ENCODE measurements at regions not wholly inside any gene's neighbourhood (a gene's known extent, or its start where the extent isn't known, plus 50 kb on each side); places are given as distances from the start of the nearest gene placed in this dataset.

GRCh38 chr10:80861882-80862281, 324.2 kb downstream of the SH2D4B start:
- H3K27me3 ChIP-seq (ENCODE audit: low read depth, low read length), result no peaks in the 10 kb centered on the region
- H3K27ac ChIP-seq (ENCODE audit: low read length), result no peak overlapping the region
- H3K4me1 ChIP-seq (ENCODE audit: control insufficient read depth in 1 of 2, insufficient read depth in 2 of 2, low read length in 2 of 2), result no peaks in the 10 kb centered on the region
- no peak overlapping the region for H3K4me3 ChIP-seq (ENCODE audit: low read depth in 1 of 2, low read length in 2 of 2)
- H3K9me3 ChIP-seq (ENCODE audit: control insufficient read depth in 1 of 2, low read length in 2 of 2), result no peaks in the 10 kb centered on the region
- H3K36me3 ChIP-seq (ENCODE audit: control insufficient read depth in 1 of 2, insufficient read depth in 2 of 2, low read length in 2 of 2), result no peaks in the 10 kb centered on the region

- Histone ChIP-seq H3K27me3 (ENCODE audit: low read depth, low read length) (no peaks in the 10 kb centered on the region), H3K27ac (ENCODE audit: low read length) (no peak overlapping the region), H3K36me3 (ENCODE audit: control insufficient read depth in 1 of 2, insufficient read depth in 2 of 2, low read length in 2 of 2) (no peaks in the 10 kb centered on the region), H3K9me3 (ENCODE audit: control insufficient read depth in 1 of 2, low read length in 2 of 2) (peaks cover 0 to 6% of the 10 kb centered on the region in 2 donors), H3K4me1 (ENCODE audit: control insufficient read depth in 1 of 2, insufficient read depth in 2 of 2, low read length in 2 of 2) (no peaks in the 10 kb centered on the region), H3K4me3 (ENCODE audit: low read depth in 1 of 2, low read length in 2 of 2) (no peak overlapping the region)
Observed at GRCh38 chr10:80870282-80870681, 332.6 kb downstream of the SH2D4B start.

GRCh38 chr10:80871083-80871482, 333.4 kb downstream of the SH2D4B start:
- H3K4me3 ChIP-seq (ENCODE audit: low read depth in 1 of 2, low read length in 2 of 2), result no peak overlapping the region
- no peaks in the 10 kb centered on the region for H3K4me1 ChIP-seq (ENCODE audit: control insufficient read depth in 1 of 2, insufficient read depth in 2 of 2, low read length in 2 of 2)
- H3K27ac ChIP-seq (ENCODE audit: low read length), result no peak overlapping the region
- H3K9me3 ChIP-seq (ENCODE audit: control insufficient read depth in 1 of 2, low read length in 2 of 2), result peaks cover 0 to 6% of the 10 kb centered on the region in 2 donors
- H3K36me3 ChIP-seq (ENCODE audit: control insufficient read depth in 1 of 2, insufficient read depth in 2 of 2, low read length in 2 of 2), result no peaks in the 10 kb centered on the region
- H3K27me3 ChIP-seq (ENCODE audit: low read depth, low read length), result no peaks in the 10 kb centered on the region

DNA sequence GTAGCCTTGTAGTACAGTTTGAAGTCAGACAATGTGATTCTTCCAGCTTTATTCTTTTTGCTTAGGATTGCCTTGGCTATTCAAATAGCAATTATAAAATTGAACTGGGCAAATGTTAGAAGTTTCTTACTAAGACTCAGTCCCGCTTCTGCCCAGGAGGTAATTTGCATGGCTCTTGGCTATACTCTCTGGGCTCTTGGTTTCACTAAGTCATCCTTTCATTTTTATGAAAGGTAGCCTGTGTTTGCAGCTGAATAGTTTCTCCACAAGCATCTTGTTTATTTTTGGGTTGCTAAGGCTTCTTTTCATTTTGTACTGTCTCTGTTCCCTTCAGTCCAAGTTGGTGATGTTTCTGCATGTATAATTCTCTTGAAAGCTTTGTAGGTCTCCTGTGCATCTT, 340.6 kb downstream of the SH2D4B start:
- Histone ChIP-seq H3K9me3 (ENCODE audit: control insufficient read depth in 1 of 2, low read length in 2 of 2) (no peaks in the 10 kb centered on the region), H3K27ac (ENCODE audit: low read length) (no peak overlapping the region), H3K4me3 (ENCODE audit: low read depth in 1 of 2, low read length in 2 of 2) (no peak overlapping the region), H3K27me3 (ENCODE audit: low read depth, low read length) (no peaks in the 10 kb centered on the region), H3K4me1 (ENCODE audit: control insufficient read depth in 1 of 2, insufficient read depth in 2 of 2, low read length in 2 of 2) (no peaks in the 10 kb centered on the region), H3K36me3 (ENCODE audit: control insufficient read depth in 1 of 2, insufficient read depth in 2 of 2, low read length in 2 of 2) (no peaks in the 10 kb centered on the region)

DNA sequence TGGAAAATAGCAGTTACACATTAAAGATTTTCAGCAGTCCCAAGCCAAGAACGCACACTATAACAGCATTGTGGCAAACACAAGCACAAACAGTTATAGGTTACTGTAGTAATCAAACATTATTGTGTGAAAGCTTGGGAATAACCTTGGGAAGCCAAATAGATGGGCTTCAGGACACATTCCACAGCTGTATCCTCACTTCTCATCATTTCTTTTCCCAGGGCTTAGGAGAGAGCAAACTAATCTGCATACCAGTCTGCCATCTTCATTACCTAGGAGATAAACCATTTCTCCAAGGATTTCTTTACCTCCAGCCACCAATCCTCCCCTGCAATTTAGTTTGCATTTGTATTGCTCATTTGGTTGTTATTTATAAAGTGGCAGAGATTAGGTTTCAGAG, 352.4 kb downstream of the SH2D4B start:
- no peak overlapping the region for H3K27ac ChIP-seq (ENCODE audit: low read length)
- H3K4me3 ChIP-seq (ENCODE audit: low read depth in 1 of 2, low read length in 2 of 2), result no peak overlapping the region
- no peaks in the 10 kb centered on the region for H3K4me1 ChIP-seq (ENCODE audit: control insufficient read depth in 1 of 2, insufficient read depth in 2 of 2, low read length in 2 of 2)
- no peaks in the 10 kb centered on the region for H3K27me3 ChIP-seq (ENCODE audit: low read depth, low read length)
- H3K36me3 ChIP-seq (ENCODE audit: control insufficient read depth in 1 of 2, insufficient read depth in 2 of 2, low read length in 2 of 2), result no peaks in the 10 kb centered on the region
- no peaks in the 10 kb centered on the region for H3K9me3 ChIP-seq (ENCODE audit: control insufficient read depth in 1 of 2, low read length in 2 of 2)

DNA sequence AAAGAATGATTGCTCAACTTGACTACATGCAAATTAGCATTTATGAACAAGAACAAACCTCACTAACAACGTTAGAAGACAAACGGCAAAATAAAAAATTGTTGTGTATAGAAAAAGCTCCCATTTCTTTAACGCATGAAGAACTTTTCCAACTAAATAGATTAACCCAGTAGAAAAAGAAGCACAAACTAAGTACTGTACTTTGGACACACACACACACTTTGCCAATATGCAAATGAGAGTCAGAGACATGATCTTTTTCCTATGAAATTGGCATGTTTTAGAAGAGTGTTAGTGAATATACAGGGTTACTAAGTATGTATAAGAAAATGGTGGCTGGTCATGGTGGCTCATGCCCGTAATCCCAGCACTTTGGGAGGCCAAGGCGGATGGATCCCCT, 355.6 kb downstream of the SH2D4B start:
- Histone ChIP-seq H3K4me1 (ENCODE audit: control insufficient read depth in 1 of 2, insufficient read depth in 2 of 2, low read length in 2 of 2) (no peaks in the 10 kb centered on the region), H3K9me3 (ENCODE audit: control insufficient read depth in 1 of 2, low read length in 2 of 2) (no peaks in the 10 kb centered on the region), H3K27me3 (ENCODE audit: low read depth, low read length) (no peaks in the 10 kb centered on the region), H3K36me3 (ENCODE audit: control insufficient read depth in 1 of 2, insufficient read depth in 2 of 2, low read length in 2 of 2) (no peaks in the 10 kb centered on the region), H3K4me3 (ENCODE audit: low read depth in 1 of 2, low read length in 2 of 2) (no peak overlapping the region), H3K27ac (ENCODE audit: low read length) (no peak overlapping the region)

DNA sequence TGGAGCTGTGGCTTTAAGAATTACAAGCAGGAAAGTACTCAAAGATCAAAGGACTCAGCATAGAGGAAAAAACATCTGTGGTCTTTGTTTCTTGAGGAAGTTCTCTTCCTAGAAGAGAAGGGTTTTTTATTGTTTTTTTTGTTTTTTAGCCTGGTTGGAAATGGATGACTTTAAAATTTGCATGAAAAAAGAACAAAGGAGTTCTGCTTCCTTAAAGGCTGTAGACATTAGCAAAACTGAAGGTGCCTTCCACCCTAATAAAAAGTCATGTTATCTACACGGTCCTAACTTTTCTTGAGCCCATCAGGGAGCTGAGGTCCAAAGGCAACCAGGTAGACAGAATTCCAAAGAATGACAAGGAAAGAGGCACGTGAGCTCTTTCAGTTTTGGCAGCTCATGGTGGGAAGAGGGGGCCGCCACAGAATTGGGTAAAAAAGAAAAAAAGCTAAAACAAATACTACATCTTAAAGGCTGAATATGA, 356.6 kb downstream of the SH2D4B start:
- H3K36me3 ChIP-seq (ENCODE audit: control insufficient read depth in 1 of 2, insufficient read depth in 2 of 2, low read length in 2 of 2), result no peaks in the 10 kb centered on the region
- no peak overlapping the region for H3K27ac ChIP-seq (ENCODE audit: low read length)
- no peak overlapping the region for H3K4me3 ChIP-seq (ENCODE audit: low read depth in 1 of 2, low read length in 2 of 2)
- H3K9me3 ChIP-seq (ENCODE audit: control insufficient read depth in 1 of 2, low read length in 2 of 2), result no peaks in the 10 kb centered on the region
- no peaks in the 10 kb centered on the region for H3K4me1 ChIP-seq (ENCODE audit: control insufficient read depth in 1 of 2, insufficient read depth in 2 of 2, low read length in 2 of 2)
- H3K27me3 ChIP-seq (ENCODE audit: low read depth, low read length), result no peaks in the 10 kb centered on the region

- no peaks in the 10 kb centered on the region for H3K36me3 ChIP-seq (ENCODE audit: control insufficient read depth in 1 of 2, insufficient read depth in 2 of 2, low read length in 2 of 2)
- no peaks in the 10 kb centered on the region for H3K27me3 ChIP-seq (ENCODE audit: low read depth, low read length)
- H3K4me3 ChIP-seq (ENCODE audit: low read depth in 1 of 2, low read length in 2 of 2), result no peak overlapping the region
- H3K4me1 ChIP-seq (ENCODE audit: control insufficient read depth in 1 of 2, insufficient read depth in 2 of 2, low read length in 2 of 2), result no peaks in the 10 kb centered on the region
- H3K9me3 ChIP-seq (ENCODE audit: control insufficient read depth in 1 of 2, low read length in 2 of 2), result no peaks in the 10 kb centered on the region
- no peak overlapping the region for H3K27ac ChIP-seq (ENCODE audit: low read length)
Observed at GRCh38 chr10:80894797-80895467, 357.2 kb downstream of the SH2D4B start.

- no peaks in the 10 kb centered on the region for H3K4me1 ChIP-seq (ENCODE audit: control insufficient read depth in 1 of 2, insufficient read depth in 2 of 2, low read length in 2 of 2)
- no peak overlapping the region for H3K4me3 ChIP-seq (ENCODE audit: low read depth in 1 of 2, low read length in 2 of 2)
- no peaks in the 10 kb centered on the region for H3K9me3 ChIP-seq (ENCODE audit: control insufficient read depth in 1 of 2, low read length in 2 of 2)
- H3K27me3 ChIP-seq (ENCODE audit: low read depth, low read length), result no peaks in the 10 kb centered on the region
- H3K27ac ChIP-seq (ENCODE audit: low read length), result no peak overlapping the region
- no peaks in the 10 kb centered on the region for H3K36me3 ChIP-seq (ENCODE audit: control insufficient read depth in 1 of 2, insufficient read depth in 2 of 2, low read length in 2 of 2)
Observed at GRCh38 chr10:80896076-80896475, 358.4 kb downstream of the SH2D4B start.

GRCh38 chr10:80896959-80897358, 359.3 kb downstream of the SH2D4B start:
- H3K4me3 ChIP-seq (ENCODE audit: low read depth in 1 of 2, low read length in 2 of 2), result no peak overlapping the region
- H3K27me3 ChIP-seq (ENCODE audit: low read depth, low read length), result no peaks in the 10 kb centered on the region
- no peaks in the 10 kb centered on the region for H3K36me3 ChIP-seq (ENCODE audit: control insufficient read depth in 1 of 2, insufficient read depth in 2 of 2, low read length in 2 of 2)
- no peaks in the 10 kb centered on the region for H3K9me3 ChIP-seq (ENCODE audit: control insufficient read depth in 1 of 2, low read length in 2 of 2)
- no peak overlapping the region for H3K27ac ChIP-seq (ENCODE audit: low read length)
- no peaks in the 10 kb centered on the region for H3K4me1 ChIP-seq (ENCODE audit: control insufficient read depth in 1 of 2, insufficient read depth in 2 of 2, low read length in 2 of 2)

DNA sequence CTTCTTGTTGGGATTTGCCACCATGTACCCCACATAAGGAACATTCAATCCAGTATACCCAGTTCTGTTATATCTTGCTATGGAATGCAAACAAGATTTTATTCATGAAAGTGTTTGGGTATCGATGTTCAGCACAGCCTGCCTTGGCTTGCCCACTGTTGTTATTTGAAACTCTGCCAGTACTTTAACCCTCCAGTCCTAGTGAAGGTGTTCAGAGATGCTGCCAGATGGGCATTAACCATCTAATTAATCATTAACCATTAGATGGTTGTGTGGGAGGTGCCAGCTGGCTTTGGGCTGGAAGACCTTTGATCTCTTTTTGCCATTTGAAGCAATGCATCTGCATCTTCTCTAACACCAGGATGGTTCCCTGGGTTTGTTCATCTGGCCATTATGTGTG, 363.0 kb downstream of the SH2D4B start:
- H3K27me3 ChIP-seq (ENCODE audit: low read depth, low read length), result no peaks in the 10 kb centered on the region
- no peaks in the 10 kb centered on the region for H3K9me3 ChIP-seq (ENCODE audit: control insufficient read depth in 1 of 2, low read length in 2 of 2)
- H3K27ac ChIP-seq (ENCODE audit: low read length), result no peak overlapping the region
- H3K4me3 ChIP-seq (ENCODE audit: low read depth in 1 of 2, low read length in 2 of 2), result no peak overlapping the region
- H3K4me1 ChIP-seq (ENCODE audit: control insufficient read depth in 1 of 2, insufficient read depth in 2 of 2, low read length in 2 of 2), result no peaks in the 10 kb centered on the region
- H3K36me3 ChIP-seq (ENCODE audit: control insufficient read depth in 1 of 2, insufficient read depth in 2 of 2, low read length in 2 of 2), result no peaks in the 10 kb centered on the region

DNA sequence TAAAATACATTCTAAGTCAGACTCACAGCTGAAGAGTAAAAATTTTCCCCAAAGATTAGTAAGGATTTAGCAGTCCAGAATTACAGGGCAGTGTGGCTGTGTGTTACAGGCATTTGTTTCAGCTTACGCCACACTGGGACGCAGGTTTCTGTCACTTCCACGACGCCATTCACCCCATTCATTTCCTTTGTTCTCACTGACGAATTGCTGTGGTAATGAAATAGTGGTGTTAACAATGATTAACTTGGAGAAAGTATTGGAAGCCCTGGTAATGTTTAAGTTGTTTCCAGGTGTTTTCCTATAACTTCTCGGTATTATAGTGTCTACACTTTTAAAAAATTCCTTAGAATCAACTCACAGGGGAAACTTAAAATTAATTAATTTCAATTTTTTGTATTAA, 370.9 kb downstream of the SH2D4B start:
- Histone ChIP-seq H3K9me3 (ENCODE audit: control insufficient read depth in 1 of 2, low read length in 2 of 2) (no peaks in the 10 kb centered on the region), H3K27me3 (ENCODE audit: low read depth, low read length) (no peaks in the 10 kb centered on the region), H3K27ac (ENCODE audit: low read length) (no peak overlapping the region), H3K4me1 (ENCODE audit: control insufficient read depth in 1 of 2, insufficient read depth in 2 of 2, low read length in 2 of 2) (no peaks in the 10 kb centered on the region), H3K36me3 (ENCODE audit: control insufficient read depth in 1 of 2, insufficient read depth in 2 of 2, low read length in 2 of 2) (no peaks in the 10 kb centered on the region), H3K4me3 (ENCODE audit: low read depth in 1 of 2, low read length in 2 of 2) (no peak overlapping the region)

All from muscle layer of duodenum (tissue), 2 donors.